Peyer's patch (tissue), 4 donors: ENCODE measurements at regions not wholly inside any gene's neighbourhood (a gene's known extent, or its start where the extent isn't known, plus 50 kb on each side); places are given as distances from the start of the nearest gene placed in this dataset.

Experiments
- CTCF ChIP-seq, 6 experiments: fragments of 450-650 bp in 4 of 6; fragments of 200-600 bp in 2 of 6; sonication (generic) in 1 of 6; IDR thresholded peaks; one replicate each; pipeline ENCODE4 v1.5.1; 2017 to 2019; ENCODE audit warnings: antibody characterized with exemption in 6 of 6, mild to moderate bottlenecking in 3 of 6, moderate library complexity in 1 of 6
- POLR2A ChIP-seq, 2 donors: fragments of 450-650 bp; IDR thresholded peaks; one replicate each; pipeline ENCODE4 v1.5.1; 2017; ENCODE audit warnings: antibody characterized with exemption in 2 of 2, mild to moderate bottlenecking in 2 of 2, moderate library complexity in 2 of 2

- TF ChIP-seq CTCF (IDR thresholded peaks at IDR 0.05) (no peak), POLR2A (IDR thresholded peaks at IDR 0.05) (no peak)
These were observed 87.1 kb upstream of the ACTRT2 start for GRCh38 chr1:2934156-2934540.
